GM12878 (cell line): ENCODE measurements at regions not wholly inside any gene's neighbourhood (a gene's known extent, or its start where the extent isn't known, plus 50 kb on each side); places are given as distances from the start of the nearest gene placed in this dataset.
A peak's percentile ranks its signal among the peaks of the same experiment; 100 is the strongest.

ENCODE experiments used
- ATAC-seq: fragments of 200-7000 bp; cut with Tn5 transposase; 3 replicates; pipeline ENCODE4 v1.9.1; 2020; ENCODE audit warnings: mild to moderate bottlenecking, moderate library complexity
- BruUV-seq: library from RNA; stranded (reverse); fragments of 400-500 nt; replicated peaks from 2 replicates; lab custom pipeline; 2021; lab: Mats Ljungman, UMichigan
- CTCF ChIA-PET: fragments of 300-600 bp; sonication (Branson Sonifier 250); formaldehyde crosslinking; extraction: SDS; loops from one replicate; lab custom pipeline; 2021; ENCODE audit warnings: inconsistent platforms; lab: Yijun Ruan, JAX
- POLR2A ChIA-PET: fragments of 350-600 bp; formaldehyde crosslinking; extraction: SDS; loops from one replicate; lab custom pipeline; 2021; ENCODE audit warnings: inconsistent platforms; lab: Charles Lee
- RAD21 ChIA-PET: fragments of 300-600 bp; sonication (Branson Sonifier 250); formaldehyde crosslinking; loops from one replicate; lab custom pipeline; 2023; ENCODE audit warnings: antibody characterized with exemption; ENCODE audit not compliant: unreplicated experiment; lab: Charles Lee
- SMC1A ChIA-PET: fragments of 300-600 bp; sonication (Branson Sonifier 250); formaldehyde crosslinking; loops from one replicate; lab custom pipeline; 2023; ENCODE audit not compliant: unreplicated experiment, uncharacterized antibody; lab: Charles Lee
- DNase-seq: peaks from one replicate; pipeline ENCODE4 v3.0.0-alpha.2; 2011; ENCODE audit warnings: low read depth, low spot score
- FAIRE-seq: peaks from 3 replicates; lab custom pipeline; 2011; peaks lifted over from hg19 to GRCh38; lab: Jason Lieb, UNC
- H2AFZ ChIP-seq: 2 replicates; pipeline ENCODE4 v1.6.0; 2011; ENCODE audit warnings: low read depth, low read length, control low read depth; ENCODE audit not compliant: control insufficient read depth
- H3K27ac ChIP-seq: 2 replicates; pipeline ENCODE4 v1.5.1; 2011; ENCODE audit warnings: control low read depth; ENCODE audit not compliant: control insufficient read depth, insufficient read depth
- H3K27me3 ChIP-seq, 2 experiments: replicated peaks in 1 of 2; 2 replicates each; pipeline versions ENCODE4 v1.6.0 to v1.6.1; 2011; ENCODE audit warnings: low read length in 1 of 2; ENCODE audit not compliant: control insufficient read depth in 2 of 2, insufficient read depth in 2 of 2
- H3K36me3 ChIP-seq, 2 experiments: 2 replicates each; pipeline ENCODE4 v1.5.1; 2011; ENCODE audit warnings: low read length in 1 of 2; ENCODE audit not compliant: control insufficient read depth in 2 of 2, insufficient read depth in 2 of 2
- H3K4me1 ChIP-seq: 2 replicates; pipeline ENCODE4 v1.6.1; 2011; ENCODE audit warnings: mild to moderate bottlenecking, low read length, moderate library complexity, mixed read lengths; ENCODE audit not compliant: control insufficient read depth, insufficient read depth
- H3K4me2 ChIP-seq: 2 replicates; pipeline ENCODE4 v1.6.0; 2011; ENCODE audit warnings: control low read depth; ENCODE audit not compliant: control insufficient read depth, insufficient read depth
- H3K4me3 ChIP-seq: fragments of 200-600 bp; sonication (generic); 2 replicates; pipeline ENCODE4 v1.5.1; 2016
- H3K79me2 ChIP-seq: 2 replicates; pipeline ENCODE4 v1.6.0; 2011; ENCODE audit warnings: low read length; ENCODE audit not compliant: control insufficient read depth, insufficient read depth
- H3K9ac ChIP-seq: 2 replicates; pipeline ENCODE4 v1.8.0; 2011; ENCODE audit warnings: low read length, control low read depth, mixed read lengths; ENCODE audit not compliant: control insufficient read depth, insufficient read depth
- H3K9me3 ChIP-seq: replicated peaks from 3 replicates; pipeline ENCODE4 v1.5.1; 2011; ENCODE audit warnings: mild to moderate bottlenecking, low read length; ENCODE audit not compliant: control insufficient read depth, insufficient read depth
- H4K20me1 ChIP-seq: 2 replicates; pipeline ENCODE4 v1.6.0; 2011; ENCODE audit not compliant: control insufficient read depth, insufficient read depth
- BHLHE40 ChIP-seq, 2 experiments: fragments of 450-650 bp in 1 of 2; IDR thresholded peaks; 2 replicates each; pipeline ENCODE4 v1.6.1; 2011 to 2017; ENCODE audit warnings: low read depth in 2 of 2, borderline replicate concordance in 1 of 2, improper control_type of control experiment in 1 of 2, low read length in 1 of 2, mild to moderate bottlenecking in 1 of 2
- JUND ChIP-seq: IDR thresholded peaks from 2 replicates; pipeline ENCODE4 v1.6.1; 2012; ENCODE audit warnings: low read depth, mild to moderate bottlenecking, low read length, improper control_type of control experiment, moderate library complexity
- MTA2 ChIP-seq: fragments of 450-650 bp; IDR thresholded peaks from 2 replicates; pipeline ENCODE4 v1.6.1; 2016; ENCODE audit warnings: low read depth, mild to moderate bottlenecking, moderate library complexity
- NBN ChIP-seq: fragments of 450-650 bp; IDR thresholded peaks from 2 replicates; pipeline ENCODE4 v1.6.1; 2016
- PML ChIP-seq: IDR thresholded peaks from 2 replicates; pipeline ENCODE4 v1.6.1; 2012; ENCODE audit warnings: low read length, inconsistent platforms
- POLR2AphosphoS5 ChIP-seq: IDR thresholded peaks from 2 replicates; pipeline ENCODE4 v1.6.1; 2011; ENCODE audit warnings: mild to moderate bottlenecking, low read length, inconsistent platforms
- RAD21 ChIP-seq: IDR thresholded peaks from 2 replicates; pipeline ENCODE4 v1.6.1; 2011; ENCODE audit warnings: mild to moderate bottlenecking, low read depth, low read length, moderate library complexity; ENCODE audit not compliant: insufficient read depth
- SMC3 ChIP-seq: IDR thresholded peaks from 2 replicates; pipeline ENCODE4 v1.6.1; 2011; ENCODE audit warnings: low read length, improper control_type of control experiment, borderline replicate concordance
- SRF ChIP-seq, 2 experiments: IDR thresholded peaks; 2 replicates each; pipeline ENCODE4 v1.6.1; 2011; ENCODE audit warnings: low read depth in 2 of 2, low read length in 2 of 2, mild to moderate bottlenecking in 1 of 2, moderate library complexity in 1 of 2
- ZSCAN29 ChIP-seq: fragments of 450-650 bp; IDR thresholded peaks from 2 replicates; pipeline ENCODE4 v1.6.1; 2017; ENCODE audit warnings: mild to moderate bottlenecking, moderate library complexity
- WGBS: methylation state at CpG from one replicate; pipeline ENCODE4 v1.1.6; 2016; ENCODE audit warnings: low lambda C conversion rate; ENCODE audit not compliant: insufficient replicate concordance, insufficient coverage; ENCODE audit errors: missing lambda C conversion rate; 5-methylcytosine and 5-hydroxymethylcytosine counted together
- in situ Hi-C: fragments of 300-500 bp; cut with MboI; formaldehyde crosslinking; loops from 9 replicates; pipeline ENCODE4 v1.14.3; 2018; ENCODE audit warnings: mixed read lengths
- intact Hi-C: fragments of 100-400 bp; cut with micrococcal nuclease; formaldehyde crosslinking; loops from one replicate; pipeline ENCODE4 v1.14.2; 2022; ENCODE audit not compliant: unreplicated experiment
- TF ChIP-seq, protein P1 (sequence below): IDR thresholded peaks from 2 replicates; pipeline ENCODE4 v1.6.1; 2011; ENCODE audit warnings: low read depth, mild to moderate bottlenecking, low read length, moderate library complexity, borderline replicate concordance; ENCODE audit errors: extremely low read depth
- TF ChIP-seq, protein P2 (sequence below): fragments of 450-650 bp; IDR thresholded peaks from 2 replicates; pipeline ENCODE4 v1.6.1; 2017; ENCODE audit warnings: mild to moderate bottlenecking, low read depth, inconsistent platforms; ENCODE audit not compliant: poor library complexity, severe bottlenecking
- TF ChIP-seq, protein P3 (sequence below): fragments of 450-650 bp; IDR thresholded peaks from 2 replicates; pipeline ENCODE4 v1.6.1; 2017; ENCODE audit warnings: mild to moderate bottlenecking, moderate library complexity

DNA sequence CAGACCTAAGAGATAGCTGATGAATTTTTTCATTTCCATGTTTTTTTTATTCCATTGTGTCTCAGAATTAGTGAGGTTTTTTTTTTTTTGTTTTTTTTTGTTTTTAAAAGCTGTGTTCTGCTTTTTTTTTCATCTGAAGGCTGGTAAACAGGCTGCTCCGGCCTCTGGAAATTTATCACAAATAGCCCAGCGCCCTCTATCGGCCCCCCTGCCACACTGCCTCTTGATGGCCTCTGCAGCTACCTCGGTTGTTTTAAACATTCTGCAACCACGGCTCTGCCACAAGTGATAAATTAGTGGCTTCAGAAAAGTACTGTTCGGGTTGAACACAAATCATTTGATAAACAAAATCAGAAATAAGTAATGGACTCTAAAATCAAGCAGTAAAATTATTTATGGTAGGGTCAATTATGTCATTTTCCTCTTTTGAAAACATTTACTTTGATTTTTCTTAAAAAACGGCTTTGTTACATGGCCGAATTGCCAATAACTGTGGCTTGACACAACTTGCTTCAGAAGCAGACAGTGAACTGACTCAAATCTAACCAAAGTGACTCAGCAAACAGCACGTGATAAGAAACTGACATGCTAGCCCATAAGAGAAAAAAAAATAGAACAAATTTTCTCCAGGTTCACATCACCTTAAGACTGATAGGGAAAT lies 87.8 kb downstream of the RSL24D1 start:
- H4K20me1 ChIP-seq, result no peaks in the 10 kb centered on the region
- no peak overlapping the region for H3K4me3 ChIP-seq
- intact Hi-C loops, result loop anchor here (1.0 to 10.0 kb wide), 5 partner anchors 522 to 1146 kb away; no protein-coding TSS in a partner anchor
- H3K27ac ChIP-seq, result no peak overlapping the region
- no peak overlapping the region for H3K9ac ChIP-seq
- BruUV-seq, result no TSS peak
- DNase-seq, result peak; percentile 9
- POLR2A ChIA-PET, result interaction anchor here (0.6 to 0.7 kb wide), 3 partner anchors 58 to 814 kb away, joined by 3 to 6 read pairs (median 4); no protein-coding TSS in a partner anchor
- FAIRE-seq, result peak; percentile 35
- no peaks in the 10 kb centered on the region for H3K79me2 ChIP-seq
- 0% methylated on average over 8 of the region's 9 CpGs for WGBS
- RAD21 ChIA-PET, result interaction anchor here (0.6 to 2.2 kb wide), 17 partner anchors 38 to 1217 kb away, joined by 3 to 15 read pairs (median 4); partner anchors contain the start of gene UNC13C
- no peaks in the 10 kb centered on the region for H3K27me3 ChIP-seq
- in situ Hi-C loops, result no loop called here
- H3K4me2 ChIP-seq, result no peak overlapping the region
- ATAC-seq, result peak; percentile 91
- H3K4me1 ChIP-seq, result no peaks in the 10 kb centered on the region
- SMC1A ChIA-PET, result interaction anchor here (0.6 to 3.0 kb wide), 20 partner anchors 15 to 1146 kb away, joined by 3 to 19 read pairs (median 4); no protein-coding TSS in a partner anchor
- no peaks in the 10 kb centered on the region for H3K9me3 ChIP-seq
- H2AFZ ChIP-seq, result no peak overlapping the region
- no peaks in the 10 kb centered on the region for H3K36me3 ChIP-seq
- CTCF ChIA-PET, result interaction anchor here (0.6 to 4.1 kb wide), 25 partner anchors 9 to 1218 kb away, joined by 3 to 25 read pairs (median 4); partner anchors contain the start of gene UNC13C
- TF ChIP-seq BHLHE40 (IDR thresholded peaks at IDR 0.05; ENCODE audit: borderline replicate concordance in 1 of 2, low read depth in 2 of 2, low read length in 1 of 2), result peak; percentile 84 to 86
- TF ChIP-seq ZSCAN29, result no peak
- TF ChIP-seq, protein P1, sequence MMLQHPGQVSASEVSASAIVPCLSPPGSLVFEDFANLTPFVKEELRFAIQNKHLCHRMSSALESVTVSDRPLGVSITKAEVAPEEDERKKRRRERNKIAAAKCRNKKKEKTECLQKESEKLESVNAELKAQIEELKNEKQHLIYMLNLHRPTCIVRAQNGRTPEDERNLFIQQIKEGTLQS, result 0 out of 2 replicates have a peak, but pooled peaks have one; percentile 5
- no peak for TF ChIP-seq POLR2AphosphoS5
- 0 out of 4 replicates have a peak, but pooled peaks of 1 of the 2 experiments have one; percentile 41 for TF ChIP-seq SRF (IDR thresholded peaks at IDR 0.05; ENCODE audit: low read depth in 2 of 2, low read length in 2 of 2)
- 0 out of 2 replicates have a peak, but pooled peaks have one; percentile 33 for TF ChIP-seq MTA2
- TF ChIP-seq, protein P2, sequence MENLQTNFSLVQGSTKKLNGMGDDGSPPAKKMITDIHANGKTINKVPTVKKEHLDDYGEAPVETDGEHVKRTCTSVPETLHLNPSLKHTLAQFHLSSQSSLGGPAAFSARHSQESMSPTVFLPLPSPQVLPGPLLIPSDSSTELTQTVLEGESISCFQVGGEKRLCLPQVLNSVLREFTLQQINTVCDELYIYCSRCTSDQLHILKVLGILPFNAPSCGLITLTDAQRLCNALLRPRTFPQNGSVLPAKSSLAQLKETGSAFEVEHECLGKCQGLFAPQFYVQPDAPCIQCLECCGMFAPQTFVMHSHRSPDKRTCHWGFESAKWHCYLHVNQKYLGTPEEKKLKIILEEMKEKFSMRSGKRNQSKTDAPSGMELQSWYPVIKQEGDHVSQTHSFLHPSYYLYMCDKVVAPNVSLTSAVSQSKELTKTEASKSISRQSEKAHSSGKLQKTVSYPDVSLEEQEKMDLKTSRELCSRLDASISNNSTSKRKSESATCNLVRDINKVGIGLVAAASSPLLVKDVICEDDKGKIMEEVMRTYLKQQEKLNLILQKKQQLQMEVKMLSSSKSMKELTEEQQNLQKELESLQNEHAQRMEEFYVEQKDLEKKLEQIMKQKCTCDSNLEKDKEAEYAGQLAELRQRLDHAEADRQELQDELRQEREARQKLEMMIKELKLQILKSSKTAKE, result peak; percentile 61
- TF ChIP-seq RAD21, result peak; percentile 70
- peak; percentile 56; the same call in 1 of the 2 replicates for TF ChIP-seq SMC3
- TF ChIP-seq JUND, result peak; percentile 56; the same call in 1 of the 2 replicates
- TF ChIP-seq NBN, result 0 out of 2 replicates have a peak, but pooled peaks have one; percentile 43
- TF ChIP-seq PML, result no peak
- TF ChIP-seq, protein P3, sequence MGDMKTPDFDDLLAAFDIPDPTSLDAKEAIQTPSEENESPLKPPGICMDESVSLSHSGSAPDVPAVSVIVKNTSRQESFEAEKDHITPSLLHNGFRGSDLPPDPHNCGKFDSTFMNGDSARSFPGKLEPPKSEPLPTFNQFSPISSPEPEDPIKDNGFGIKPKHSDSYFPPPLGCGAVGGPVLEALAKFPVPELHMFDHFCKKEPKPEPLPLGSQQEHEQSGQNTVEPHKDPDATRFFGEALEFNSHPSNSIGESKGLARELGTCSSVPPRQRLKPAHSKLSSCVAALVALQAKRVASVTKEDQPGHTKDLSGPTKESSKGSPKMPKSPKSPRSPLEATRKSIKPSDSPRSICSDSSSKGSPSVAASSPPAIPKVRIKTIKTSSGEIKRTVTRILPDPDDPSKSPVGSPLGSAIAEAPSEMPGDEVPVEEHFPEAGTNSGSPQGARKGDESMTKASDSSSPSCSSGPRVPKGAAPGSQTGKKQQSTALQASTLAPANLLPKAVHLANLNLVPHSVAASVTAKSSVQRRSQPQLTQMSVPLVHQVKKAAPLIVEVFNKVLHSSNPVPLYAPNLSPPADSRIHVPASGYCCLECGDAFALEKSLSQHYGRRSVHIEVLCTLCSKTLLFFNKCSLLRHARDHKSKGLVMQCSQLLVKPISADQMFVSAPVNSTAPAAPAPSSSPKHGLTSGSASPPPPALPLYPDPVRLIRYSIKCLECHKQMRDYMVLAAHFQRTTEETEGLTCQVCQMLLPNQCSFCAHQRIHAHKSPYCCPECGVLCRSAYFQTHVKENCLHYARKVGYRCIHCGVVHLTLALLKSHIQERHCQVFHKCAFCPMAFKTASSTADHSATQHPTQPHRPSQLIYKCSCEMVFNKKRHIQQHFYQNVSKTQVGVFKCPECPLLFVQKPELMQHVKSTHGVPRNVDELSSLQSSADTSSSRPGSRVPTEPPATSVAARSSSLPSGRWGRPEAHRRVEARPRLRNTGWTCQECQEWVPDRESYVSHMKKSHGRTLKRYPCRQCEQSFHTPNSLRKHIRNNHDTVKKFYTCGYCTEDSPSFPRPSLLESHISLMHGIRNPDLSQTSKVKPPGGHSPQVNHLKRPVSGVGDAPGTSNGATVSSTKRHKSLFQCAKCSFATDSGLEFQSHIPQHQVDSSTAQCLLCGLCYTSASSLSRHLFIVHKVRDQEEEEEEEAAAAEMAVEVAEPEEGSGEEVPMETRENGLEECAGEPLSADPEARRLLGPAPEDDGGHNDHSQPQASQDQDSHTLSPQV, result no peak
